Stimulated activated CD4-positive, alpha-beta T cell treated with anti-CD3 and anti-CD28 coated beads, Interleukin-1b, Interleukin-23, amount 100 ng/mL, for 24 hours (primary cell): ENCODE measurements at regions not wholly inside any gene's neighbourhood (a gene's known extent, or its start where the extent isn't known, plus 50 kb on each side); places are given as distances from the start of the nearest gene placed in this dataset.

Experiments
- DNase-seq, 4 experiments: peaks; one replicate each; pipeline ENCODE4 v3.0.0-alpha.2; 2020; ENCODE audit warnings: low read depth in 4 of 4, low spot score in 1 of 4

DNA sequence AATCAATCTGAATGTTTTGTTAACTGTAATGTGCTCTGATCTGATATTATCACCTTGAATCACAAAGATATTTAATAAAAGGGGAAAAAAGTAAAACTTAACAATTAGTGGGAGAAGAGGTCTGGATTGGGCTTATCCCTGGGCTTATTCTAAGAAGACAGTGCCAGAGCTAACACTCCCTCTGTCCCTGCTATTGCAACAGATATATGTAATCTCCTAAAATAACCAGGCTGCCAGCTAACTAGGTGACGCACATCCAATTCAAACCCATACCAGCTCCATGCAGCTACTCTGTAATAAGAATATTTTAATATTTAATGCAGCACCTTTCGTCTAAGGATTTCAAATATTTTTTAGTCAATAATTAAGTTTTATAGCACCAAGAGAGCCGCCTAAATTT lies 330.1 kb upstream of the MARCKS start:
- no peak for DNase-seq

GRCh38 chr6:113528111-113528510 lies 329.0 kb upstream of the MARCKS start:
- no peak for DNase-seq

DNA sequence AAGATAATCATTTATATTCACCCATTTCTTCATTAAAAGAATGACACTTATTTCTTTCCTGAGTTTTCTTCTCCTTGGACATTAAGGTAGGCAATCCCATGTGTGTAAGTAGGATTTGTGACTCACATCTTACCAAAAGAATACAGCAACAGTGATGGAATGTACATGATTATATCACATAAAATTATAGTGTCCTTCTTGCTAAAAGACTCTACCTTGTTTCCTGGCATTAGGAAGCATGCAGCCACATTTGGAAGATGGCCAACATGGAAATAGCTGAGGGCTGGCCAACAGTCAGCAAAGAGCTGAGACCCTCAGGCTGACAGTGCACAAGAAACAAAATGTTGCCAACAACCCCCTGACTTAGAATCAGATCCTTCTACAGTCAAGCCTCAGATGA lies 327.9 kb upstream of the MARCKS start:
- DNase-seq, result no peak

DNA sequence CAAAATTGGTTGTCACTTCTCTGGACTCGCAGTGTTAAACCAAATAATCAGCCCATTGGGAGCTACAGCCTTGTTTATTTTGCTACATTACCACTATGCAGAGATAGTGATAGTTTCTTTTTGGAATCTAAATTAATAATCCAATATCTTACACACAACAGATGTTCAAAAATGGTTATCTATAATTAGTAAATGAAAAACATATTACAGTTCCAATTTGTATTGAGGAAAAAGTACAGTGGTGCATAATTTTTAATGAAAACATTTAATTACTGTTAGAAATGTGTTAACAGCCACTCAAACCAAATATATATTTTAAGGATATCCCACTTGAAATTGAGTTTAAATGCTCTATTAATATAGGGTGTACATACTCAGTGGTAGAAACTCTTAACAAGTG lies 327.3 kb upstream of the MARCKS start:
- DNase-seq, result no peak

DNA sequence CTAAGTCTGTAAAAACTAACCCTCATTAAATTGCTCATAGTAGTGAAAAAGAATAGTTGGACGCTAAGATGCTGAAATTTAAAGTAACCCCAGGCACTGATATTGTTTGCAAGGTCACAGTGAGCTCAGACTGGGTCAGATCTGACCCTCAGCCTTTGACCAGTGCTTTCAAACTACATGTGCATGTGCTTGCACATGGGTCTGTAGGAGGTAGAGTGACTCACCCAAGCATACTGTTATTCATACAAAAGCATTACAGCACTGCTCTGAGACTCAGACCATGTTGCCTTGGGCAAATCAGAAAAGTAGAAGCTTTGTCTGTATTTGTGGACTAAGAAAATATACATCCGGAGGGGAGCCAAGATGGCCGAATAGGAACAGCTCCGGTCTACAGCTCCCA lies 326.4 kb upstream of the MARCKS start:
- DNase-seq, result no peak

- DNase-seq, result no peak
These were observed 317.9 kb upstream of the MARCKS start for GRCh38 chr6:113539202-113539601.

DNA sequence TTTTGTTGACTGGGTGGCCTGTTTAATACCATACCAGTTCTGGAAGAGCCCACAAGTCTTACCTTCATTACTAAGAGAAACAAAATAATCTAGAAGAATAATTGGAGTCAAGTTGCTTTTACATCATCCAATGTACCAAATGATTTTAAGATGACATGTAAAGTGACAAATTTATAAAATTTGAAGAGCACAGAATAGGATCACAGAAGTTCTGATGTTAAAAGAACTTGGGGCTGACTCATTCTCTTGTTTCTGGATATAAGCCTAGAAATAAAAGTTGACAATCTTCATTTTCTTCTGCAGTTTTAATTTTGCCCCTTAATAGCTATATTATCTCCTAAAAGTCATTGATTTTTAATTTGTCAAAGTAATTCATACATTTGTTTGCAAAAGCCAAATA lies 317.5 kb upstream of the MARCKS start:
- no peak for DNase-seq

DNA sequence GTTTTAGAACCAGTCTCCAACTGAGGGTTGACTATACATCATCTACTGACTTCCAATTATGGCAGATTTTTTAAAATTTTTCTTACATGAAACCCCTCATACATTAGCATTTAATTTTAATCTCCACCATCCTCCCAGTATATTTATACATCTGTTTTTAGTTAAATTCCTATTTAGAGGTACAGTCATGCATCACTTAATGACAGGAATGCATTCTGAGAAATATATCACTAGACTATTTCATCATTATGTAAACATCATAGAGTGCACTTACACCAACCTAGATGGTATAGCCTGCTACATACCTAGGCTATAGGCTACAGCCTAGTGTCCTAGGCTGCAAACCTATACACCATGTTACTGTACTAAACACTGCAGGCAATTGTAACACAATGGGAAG lies 316.7 kb upstream of the MARCKS start:
- DNase-seq, result no peak

- no peak for DNase-seq
These were observed 306.0 kb upstream of the MARCKS start for GRCh38 chr6:113551168-113551567.

GRCh38 chr6:113556775-113557174 lies 300.4 kb upstream of the MARCKS start:
- DNase-seq, result no peak

GRCh38 chr6:113558431-113558830 lies 298.7 kb upstream of the MARCKS start:
- no peak for DNase-seq

- DNase-seq, result no peak
These were observed 298.2 kb upstream of the MARCKS start for GRCh38 chr6:113558966-113559365.

DNA sequence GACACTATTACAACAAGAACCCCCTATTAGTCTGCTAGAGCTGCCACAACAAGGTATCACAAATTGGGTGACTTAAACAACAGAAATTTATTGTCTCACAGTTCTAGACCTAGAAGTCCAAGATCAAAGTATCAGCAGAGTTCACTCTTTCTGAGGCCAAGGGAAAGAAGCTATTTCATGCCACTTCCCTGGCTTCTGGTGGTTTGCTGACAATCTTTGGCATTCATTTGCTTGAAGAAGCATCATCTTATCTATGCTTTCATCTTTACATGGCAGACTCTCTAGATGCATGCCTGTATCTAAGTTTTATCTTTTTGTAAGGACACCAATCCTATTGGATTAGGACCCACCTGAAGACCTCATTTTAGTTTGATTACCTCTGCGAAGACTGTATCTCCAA lies 296.8 kb upstream of the MARCKS start:
- DNase-seq, result no peak

GRCh38 chr6:113560908-113561307 lies 296.2 kb upstream of the MARCKS start:
- no peak for DNase-seq

GRCh38 chr6:113562248-113562647 lies 294.9 kb upstream of the MARCKS start:
- no peak for DNase-seq

DNA sequence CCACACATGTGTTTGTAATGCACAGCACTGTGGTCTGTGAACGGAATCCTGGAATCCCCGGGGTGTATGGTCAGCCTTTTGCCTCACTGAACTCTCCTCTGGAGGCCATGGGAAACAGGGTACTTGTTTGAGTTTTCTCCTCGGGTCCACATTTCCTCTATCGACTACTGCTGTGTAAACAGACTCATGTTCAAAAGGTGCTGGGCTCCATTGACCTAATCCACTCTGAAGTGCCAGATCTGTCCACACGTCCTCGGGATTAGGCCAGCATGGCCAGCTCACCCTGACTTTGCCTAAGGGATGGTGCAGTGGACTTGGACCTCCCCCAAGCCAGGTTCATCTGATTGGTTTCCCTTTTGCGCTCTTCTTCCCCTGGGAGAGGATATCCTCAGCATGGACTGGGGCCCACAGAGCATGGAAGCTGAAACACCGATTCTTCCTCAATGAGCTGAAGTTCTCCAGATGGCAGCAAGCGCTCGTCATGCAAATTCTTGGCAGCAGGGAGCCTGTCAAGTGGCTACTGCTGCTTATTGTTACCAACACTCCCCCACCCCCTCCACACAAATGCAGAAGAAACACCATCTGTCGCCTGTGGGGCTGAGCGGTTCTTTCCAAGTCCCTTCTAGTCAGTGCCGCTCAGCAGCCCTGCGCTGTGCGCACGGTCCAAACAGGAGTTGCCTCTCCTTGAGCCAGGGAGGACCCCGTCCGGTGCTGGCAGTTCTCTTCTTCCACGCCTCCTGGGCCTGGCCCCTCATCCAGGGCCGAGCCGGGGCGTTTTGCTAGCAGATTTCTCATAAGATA lies 292.6 kb upstream of the MARCKS start:
- DNase-seq, result no peak

- no peak for DNase-seq
These were observed 291.8 kb upstream of the MARCKS start for GRCh38 chr6:113565306-113565705.

DNA sequence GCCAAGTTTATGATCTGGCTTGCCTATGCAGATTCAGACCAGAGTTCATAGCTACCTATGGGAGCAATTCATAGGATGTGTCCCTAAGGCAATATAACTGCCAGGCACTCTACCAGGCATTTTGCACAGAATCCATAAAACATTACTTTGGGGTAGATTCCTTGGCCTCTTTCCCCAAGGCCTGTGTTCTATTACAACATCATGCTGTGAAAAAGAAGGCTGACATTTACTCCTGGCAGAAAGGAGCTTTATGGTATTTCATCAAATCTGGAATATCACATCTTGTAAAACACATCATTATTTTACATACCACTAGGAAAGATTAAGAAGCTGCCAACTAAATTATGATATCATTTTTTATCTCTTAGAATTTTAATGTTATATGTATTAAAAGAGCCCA lies 287.0 kb upstream of the MARCKS start:
- DNase-seq, result no peak

DNA sequence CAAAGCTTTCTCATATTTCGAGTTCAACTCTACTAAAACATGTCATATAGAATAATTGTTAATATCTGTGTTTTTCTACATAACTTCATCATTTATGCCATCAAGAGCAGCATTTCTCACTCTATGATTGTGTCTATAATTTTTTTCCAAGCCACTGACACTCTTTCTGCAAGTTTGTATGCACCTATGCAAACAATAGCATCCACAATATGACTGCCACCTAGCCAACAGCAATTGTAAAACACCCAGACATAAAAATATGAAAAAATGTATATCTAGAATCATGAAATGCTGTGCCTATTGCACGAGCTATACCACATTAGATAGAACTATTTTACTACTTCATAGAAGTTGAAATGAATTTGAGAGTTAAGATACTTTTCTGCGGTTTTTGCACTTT lies 286.5 kb upstream of the MARCKS start:
- no peak for DNase-seq

- DNase-seq, result no peak
These were observed 283.0 kb upstream of the MARCKS start for GRCh38 chr6:113574147-113574546.

GRCh38 chr6:113576310-113576709 lies 280.8 kb upstream of the MARCKS start:
- DNase-seq, result no peak

- no peak for DNase-seq
These were observed 278.5 kb upstream of the MARCKS start for GRCh38 chr6:113578691-113579090.

DNA sequence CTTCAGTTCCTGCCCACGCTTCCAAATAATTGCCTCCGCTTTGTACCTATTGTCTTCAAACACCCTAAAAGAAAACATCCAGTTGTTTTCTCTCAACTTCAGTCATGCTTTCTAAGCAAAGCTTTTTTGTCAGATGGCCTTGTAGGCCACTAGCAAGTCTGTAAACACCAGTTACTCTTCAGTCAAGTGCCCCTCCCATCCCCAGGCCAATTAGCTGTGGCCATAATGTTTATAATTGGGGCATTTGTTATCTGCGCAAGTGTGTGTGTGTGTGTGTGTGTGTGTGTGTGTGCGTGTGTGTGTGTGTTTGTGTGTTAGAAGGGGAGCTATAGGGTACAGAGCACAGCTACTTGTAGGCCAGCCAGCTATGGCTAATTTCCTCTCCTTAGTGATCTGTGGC lies 272.4 kb upstream of the MARCKS start:
- no peak for DNase-seq
